Astrocyte (in vitro differentiated cells and primary cell): ENCODE measurements at regions not wholly inside any gene's neighbourhood (a gene's known extent, or its start where the extent isn't known, plus 50 kb on each side); places are given as distances from the start of the nearest gene placed in this dataset.
"Not testable (repeated sequence)": the region's sequence is repeated elsewhere in the genome, so short reads cannot be mapped to it uniquely, and the experiment has no call there.

Experiments used
- CTCF ChIP-seq: IDR thresholded peaks from 2 replicates; pipeline ENCODE4 v1.5.1; 2011; ENCODE audit warnings: low read depth, mild to moderate bottlenecking, inconsistent platforms, low read length, moderate library complexity; ENCODE audit not compliant: insufficient read depth
- EZH2 ChIP-seq: IDR thresholded peaks from 2 replicates; pipeline ENCODE4 v1.6.1; 2012; ENCODE audit warnings: mild to moderate bottlenecking, low read length, inconsistent platforms; ENCODE audit not compliant: insufficient read depth

- TF ChIP-seq CTCF, EZH2: not testable (repeated sequence)
Observed at GRCh38 chr1:117718596-117718995, 112.7 kb downstream of the TENT5C start.
